HCT116 (cell line): ENCODE measurements at regions not wholly inside any gene's neighbourhood (a gene's known extent, or its start where the extent isn't known, plus 50 kb on each side); places are given as distances from the start of the nearest gene placed in this dataset.

Source experiments
- CEBPB ChIP-seq: IDR thresholded peaks from 2 replicates; pipeline ENCODE4 v1.6.1; 2012; ENCODE audit warnings: low read depth
- EZH2phosphoT487 ChIP-seq: fragments of 200-600 bp; IDR thresholded peaks from 2 replicates; pipeline ENCODE4 v1.6.1; 2018; ENCODE audit warnings: antibody characterized with exemption, borderline replicate concordance
- POLR2A ChIP-seq: IDR thresholded peaks from 2 replicates; pipeline ENCODE4 v1.7.0; 2011; ENCODE audit warnings: borderline replicate concordance; ENCODE audit not compliant: insufficient read depth, insufficient read length; ENCODE audit errors: extremely low read depth
- POLR2AphosphoS5 ChIP-seq: IDR thresholded peaks from 2 replicates; pipeline ENCODE4 v1.6.1; 2011; ENCODE audit warnings: mild to moderate bottlenecking, low read depth, low read length, moderate library complexity
- RAD21 ChIP-seq: IDR thresholded peaks from 2 replicates; pipeline ENCODE4 v1.6.1; 2012; ENCODE audit warnings: low read depth, mild to moderate bottlenecking
- TF ChIP-seq, protein P1 (sequence below), 3 experiments: fragments of 200-600 bp in 1 of 3; sonication (generic) in 1 of 3; IDR thresholded peaks in 2 of 3; conservative IDR thresholded peaks in 1 of 3; 2 replicates each; pipeline ENCODE4 v1.5.1; 2012 to 2017; ENCODE audit warnings: low read depth in 2 of 3, low read length in 2 of 3, antibody characterized with exemption in 1 of 3, borderline replicate concordance in 1 of 3, control low read depth in 1 of 3, mild to moderate bottlenecking in 1 of 3, mixed read lengths in 1 of 3, mixed run types in 1 of 3, moderate library complexity in 1 of 3; ENCODE audit not compliant: insufficient read depth in 1 of 3

GRCh38 chr3:117308756-117309155 is 599.2 kb downstream of the TUSC7 start:
- TF ChIP-seq POLR2A (no peak), CEBPB (no peak), RAD21 (no peak), EZH2phosphoT487 (no peak), POLR2AphosphoS5 (no peak)
- TF ChIP-seq, protein P1, sequence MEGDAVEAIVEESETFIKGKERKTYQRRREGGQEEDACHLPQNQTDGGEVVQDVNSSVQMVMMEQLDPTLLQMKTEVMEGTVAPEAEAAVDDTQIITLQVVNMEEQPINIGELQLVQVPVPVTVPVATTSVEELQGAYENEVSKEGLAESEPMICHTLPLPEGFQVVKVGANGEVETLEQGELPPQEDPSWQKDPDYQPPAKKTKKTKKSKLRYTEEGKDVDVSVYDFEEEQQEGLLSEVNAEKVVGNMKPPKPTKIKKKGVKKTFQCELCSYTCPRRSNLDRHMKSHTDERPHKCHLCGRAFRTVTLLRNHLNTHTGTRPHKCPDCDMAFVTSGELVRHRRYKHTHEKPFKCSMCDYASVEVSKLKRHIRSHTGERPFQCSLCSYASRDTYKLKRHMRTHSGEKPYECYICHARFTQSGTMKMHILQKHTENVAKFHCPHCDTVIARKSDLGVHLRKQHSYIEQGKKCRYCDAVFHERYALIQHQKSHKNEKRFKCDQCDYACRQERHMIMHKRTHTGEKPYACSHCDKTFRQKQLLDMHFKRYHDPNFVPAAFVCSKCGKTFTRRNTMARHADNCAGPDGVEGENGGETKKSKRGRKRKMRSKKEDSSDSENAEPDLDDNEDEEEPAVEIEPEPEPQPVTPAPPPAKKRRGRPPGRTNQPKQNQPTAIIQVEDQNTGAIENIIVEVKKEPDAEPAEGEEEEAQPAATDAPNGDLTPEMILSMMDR (IDR thresholded peaks at IDR 0.05 in 2 of 3, conservative IDR thresholded peaks at IDR 0.05 in 1 of 3; ENCODE audit: borderline replicate concordance in 1 of 3, insufficient read depth in 1 of 3, low read depth in 2 of 3, low read length in 2 of 3): no peak
